ENCODE measurements at regions not wholly inside any gene's neighbourhood (a gene's known extent, or its start where the extent isn't known, plus 50 kb on each side); places are given as distances from the start of the nearest gene placed in this dataset.

DNA sequence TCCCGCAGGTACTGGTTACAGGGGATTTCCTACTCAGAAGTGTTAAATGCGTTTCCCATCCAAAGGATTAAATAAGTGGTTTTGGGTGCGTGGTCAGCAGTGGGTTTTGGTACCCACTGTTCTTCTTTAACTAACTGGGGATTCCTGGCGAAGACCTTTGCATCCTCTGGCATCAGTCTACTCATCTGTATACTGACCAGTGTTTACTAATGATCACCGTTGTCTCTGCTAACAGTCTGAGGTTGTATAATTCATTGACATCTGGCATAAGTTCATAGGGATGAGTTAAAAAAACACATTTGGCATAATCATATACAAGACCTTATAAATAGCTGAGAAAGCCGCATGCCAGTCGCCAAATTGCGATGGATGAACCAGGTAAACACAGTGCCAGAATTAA lies 339.1 kb downstream of the PMP22 start:
- intact Hi-C loops (cut with DNase I; ENCODE audit: low total_unique reads): loop anchor here (10.0 kb wide), 2 partner anchors 611 to 1331 kb away; no protein-coding TSS in a partner anchor
- no peak overlapping the region for H3K4me3 ChIP-seq (ENCODE audit: low read depth, poor library complexity, severe bottlenecking)
- WGBS, 2 donors: 49 to 51% methylated on average over 8 of the region's 8 CpGs
- TF ChIP-seq POLR2A (IDR thresholded peaks at IDR 0.05): no peak
- TF ChIP-seq, protein P1, sequence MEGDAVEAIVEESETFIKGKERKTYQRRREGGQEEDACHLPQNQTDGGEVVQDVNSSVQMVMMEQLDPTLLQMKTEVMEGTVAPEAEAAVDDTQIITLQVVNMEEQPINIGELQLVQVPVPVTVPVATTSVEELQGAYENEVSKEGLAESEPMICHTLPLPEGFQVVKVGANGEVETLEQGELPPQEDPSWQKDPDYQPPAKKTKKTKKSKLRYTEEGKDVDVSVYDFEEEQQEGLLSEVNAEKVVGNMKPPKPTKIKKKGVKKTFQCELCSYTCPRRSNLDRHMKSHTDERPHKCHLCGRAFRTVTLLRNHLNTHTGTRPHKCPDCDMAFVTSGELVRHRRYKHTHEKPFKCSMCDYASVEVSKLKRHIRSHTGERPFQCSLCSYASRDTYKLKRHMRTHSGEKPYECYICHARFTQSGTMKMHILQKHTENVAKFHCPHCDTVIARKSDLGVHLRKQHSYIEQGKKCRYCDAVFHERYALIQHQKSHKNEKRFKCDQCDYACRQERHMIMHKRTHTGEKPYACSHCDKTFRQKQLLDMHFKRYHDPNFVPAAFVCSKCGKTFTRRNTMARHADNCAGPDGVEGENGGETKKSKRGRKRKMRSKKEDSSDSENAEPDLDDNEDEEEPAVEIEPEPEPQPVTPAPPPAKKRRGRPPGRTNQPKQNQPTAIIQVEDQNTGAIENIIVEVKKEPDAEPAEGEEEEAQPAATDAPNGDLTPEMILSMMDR (IDR thresholded peaks at IDR 0.05): no peak
- DNase-seq (ENCODE audit: low spot score in 2 of 2): no peak

DNA sequence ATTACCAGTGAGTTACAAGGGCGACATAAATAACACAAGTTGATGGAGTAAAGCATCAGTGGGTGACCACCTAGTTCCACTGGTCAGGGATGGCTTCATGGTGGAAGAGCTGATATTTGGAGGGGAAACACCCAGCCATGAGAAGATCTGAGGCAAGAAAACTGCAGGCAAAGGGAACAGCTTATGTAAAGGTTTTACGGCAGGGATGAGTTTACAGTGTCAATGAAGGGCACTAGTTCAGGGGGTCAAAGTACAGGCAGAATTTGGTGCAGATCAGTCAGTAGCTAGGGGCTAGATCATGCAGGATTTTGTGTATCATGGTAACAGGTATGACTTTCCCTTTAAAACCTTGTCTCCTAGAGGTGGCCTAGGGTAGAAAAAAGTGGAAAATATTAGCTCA lies 339.6 kb downstream of the PMP22 start:
- intact Hi-C loops (cut with DNase I; ENCODE audit: low total_unique reads): loop anchor here (10.0 kb wide), 2 partner anchors 611 to 1331 kb away; no protein-coding TSS in a partner anchor
- H3K4me3 ChIP-seq (ENCODE audit: low read depth, poor library complexity, severe bottlenecking): no peak overlapping the region
- DNase-seq (ENCODE audit: low spot score in 2 of 2): no peak
- 94 to 98% methylated on average over 2 of the region's 2 CpGs for WGBS, 2 donors
- no peak for TF ChIP-seq POLR2A (IDR thresholded peaks at IDR 0.05)

DNA sequence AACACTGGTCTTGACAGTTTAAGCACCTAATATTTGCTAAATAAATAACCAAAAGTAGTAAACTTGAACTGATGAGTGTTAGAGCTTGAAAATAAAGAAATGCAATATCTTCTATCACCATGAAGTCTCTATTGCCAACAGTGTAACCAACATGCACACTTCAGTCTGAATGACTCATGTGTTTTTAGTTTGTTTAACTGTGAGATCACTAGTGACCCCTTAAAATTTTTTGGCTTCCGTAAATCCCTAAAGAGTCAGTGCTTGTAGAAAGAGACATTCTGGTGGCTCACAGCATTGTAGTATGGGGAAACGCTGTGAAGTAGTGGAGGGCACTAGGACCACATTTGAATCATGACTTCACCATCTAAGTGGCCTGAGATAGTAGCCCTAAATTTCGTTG lies 341.1 kb downstream of the PMP22 start:
- DNase-seq (ENCODE audit: low spot score in 2 of 2): no peak
- intact Hi-C loops (cut with DNase I; ENCODE audit: low total_unique reads): loop anchor here (10.0 kb wide), 2 partner anchors 609 to 1329 kb away; no protein-coding TSS in a partner anchor
- TF ChIP-seq, protein P1 (IDR thresholded peaks at IDR 0.05): no peak
- no peak for TF ChIP-seq POLR2A (IDR thresholded peaks at IDR 0.05)
- 85 to 89% methylated on average over 3 of the region's 3 CpGs for WGBS, 2 donors
- H3K4me3 ChIP-seq (ENCODE audit: low read depth, poor library complexity, severe bottlenecking): no peak overlapping the region

DNA sequence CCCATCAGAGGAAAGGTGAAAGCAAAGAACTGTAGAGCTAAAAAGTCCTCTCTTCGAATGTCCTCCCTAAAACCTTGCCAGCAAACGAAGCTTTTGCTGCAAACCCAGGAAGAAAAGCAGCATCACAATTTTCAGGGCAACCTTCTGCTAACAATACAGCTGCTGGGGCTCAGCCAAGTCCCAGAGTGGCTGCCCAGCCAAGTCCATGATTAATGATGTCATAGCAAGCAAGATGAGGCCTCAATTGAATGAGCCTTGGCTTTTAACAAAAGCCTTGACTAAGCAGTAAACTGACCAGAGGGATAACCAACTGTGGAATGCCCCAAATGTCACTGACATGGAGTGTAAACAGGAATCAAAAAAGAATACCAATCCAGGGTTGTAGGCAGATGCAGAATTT lies 342.7 kb downstream of the PMP22 start:
- no peak overlapping the region for H3K4me3 ChIP-seq (ENCODE audit: low read depth, poor library complexity, severe bottlenecking)
- DNase-seq (ENCODE audit: low spot score in 2 of 2): no peak
- no peak for TF ChIP-seq POLR2A (IDR thresholded peaks at IDR 0.05)
- 69 to 76% methylated on average over 2 of the region's 2 CpGs for WGBS, 2 donors
- intact Hi-C loops (cut with DNase I; ENCODE audit: low total_unique reads): loop anchor here (10.0 kb wide), 2 partner anchors 608 to 1328 kb away; no protein-coding TSS in a partner anchor

DNA sequence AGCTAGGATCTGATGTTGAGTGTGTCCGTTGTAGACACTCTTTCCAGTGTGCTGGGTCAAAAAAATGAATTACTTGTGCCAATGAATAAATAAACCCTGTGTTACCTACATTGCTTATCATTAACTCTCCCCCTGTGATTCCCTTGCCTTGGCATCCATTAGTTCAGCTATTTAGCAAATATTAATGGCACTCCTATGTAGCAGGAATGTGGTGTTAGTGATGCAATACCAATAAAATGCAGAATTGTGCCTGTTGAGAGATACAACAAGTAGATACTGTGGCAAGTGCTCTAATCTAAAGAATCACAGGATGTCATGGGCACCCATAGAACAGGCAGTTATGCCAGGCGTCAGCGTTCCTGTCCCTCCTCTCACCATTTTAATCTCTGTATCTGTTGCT lies 343.2 kb downstream of the PMP22 start:
- 87% methylated on average over 3 of the region's 3 CpGs for WGBS, 2 donors

DNA sequence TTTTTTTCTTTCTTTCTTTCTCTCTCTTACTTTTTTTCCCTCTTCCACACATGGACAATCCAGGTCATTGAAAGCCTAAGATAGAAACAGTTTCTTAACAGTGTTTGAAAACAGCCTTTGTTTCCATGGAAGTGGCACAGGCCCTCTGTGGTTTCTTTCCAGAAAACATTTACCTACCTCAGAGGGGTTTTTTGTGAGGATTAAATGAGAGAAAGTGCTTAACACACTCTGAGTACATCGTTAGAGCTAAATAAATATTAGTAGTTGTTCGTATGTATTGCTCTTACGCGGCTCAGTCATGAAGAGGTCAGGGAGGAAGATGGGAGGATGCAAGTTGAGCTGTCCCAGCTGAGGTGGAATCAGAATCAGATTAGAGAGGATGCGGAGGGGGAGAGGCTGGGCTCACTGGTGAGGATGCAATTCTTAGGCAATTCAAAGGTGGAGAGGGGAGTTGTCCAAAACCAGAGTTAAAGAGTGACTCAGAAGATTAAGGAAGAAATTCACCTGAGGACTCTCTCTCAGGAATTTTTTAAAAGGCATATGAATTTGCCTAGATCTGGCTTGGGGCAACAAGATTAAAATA lies 345.4 kb downstream of the PMP22 start:
- DNase-seq (ENCODE audit: low spot score in 2 of 2): no peak
- WGBS, 2 donors: 61 to 63% methylated on average over 5 of the region's 5 CpGs
- H3K4me3 ChIP-seq (ENCODE audit: low read depth, poor library complexity, severe bottlenecking): no peak overlapping the region
- intact Hi-C loops (cut with DNase I; ENCODE audit: low total_unique reads): loop anchor here (10.0 kb wide), 2 partner anchors 605 to 1325 kb away; no protein-coding TSS in a partner anchor
- TF ChIP-seq POLR2A (IDR thresholded peaks at IDR 0.05): no peak
- TF ChIP-seq, protein P1 (IDR thresholded peaks at IDR 0.05): no peak

More for the DNA sequence above, 343.2 kb downstream of the PMP22 start:
- TF ChIP-seq, protein P1 (IDR thresholded peaks at IDR 0.05): no peak
- no peak for TF ChIP-seq POLR2A (IDR thresholded peaks at IDR 0.05)
- H3K4me3 ChIP-seq (ENCODE audit: low read depth, poor library complexity, severe bottlenecking): no peak overlapping the region
- intact Hi-C loops (cut with DNase I; ENCODE audit: low total_unique reads): loop anchor here (10.0 kb wide), 2 partner anchors 607 to 1327 kb away; no protein-coding TSS in a partner anchor
- DNase-seq (ENCODE audit: low spot score in 2 of 2): no peak

DNA sequence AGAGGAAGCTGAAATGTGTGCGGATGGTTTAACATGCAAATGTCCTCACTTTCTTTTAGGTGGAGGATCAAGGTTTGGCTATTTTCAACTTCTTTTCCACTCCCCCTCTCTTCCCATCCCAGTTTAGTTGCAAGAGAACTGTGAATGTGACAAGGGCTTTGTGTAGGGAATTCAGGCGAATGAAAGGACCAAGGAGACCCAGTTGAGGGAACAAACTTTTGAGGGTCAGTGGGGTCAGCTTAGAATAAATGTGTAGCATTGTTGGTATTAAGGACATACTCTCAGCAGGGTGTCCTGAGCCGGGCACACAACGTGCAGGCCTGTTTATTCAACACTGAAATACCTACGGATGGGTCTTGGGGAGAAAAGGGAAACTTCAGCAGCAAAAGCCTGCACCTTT lies 346.0 kb downstream of the PMP22 start:
- no peak for DNase-seq (ENCODE audit: low spot score in 2 of 2)
- WGBS, 2 donors: 82 to 86% methylated on average over 5 of the region's 5 CpGs
- no peak overlapping the region for H3K4me3 ChIP-seq (ENCODE audit: low read depth, poor library complexity, severe bottlenecking)
- intact Hi-C loops (cut with DNase I; ENCODE audit: low total_unique reads): no loop called here
- TF ChIP-seq, protein P1 (IDR thresholded peaks at IDR 0.05): no peak
- no peak for TF ChIP-seq POLR2A (IDR thresholded peaks at IDR 0.05)
